HCT116 (cell line): ENCODE measurements at regions not wholly inside any gene's neighbourhood (a gene's known extent, or its start where the extent isn't known, plus 50 kb on each side); places are given as distances from the start of the nearest gene placed in this dataset.

ENCODE experiments used
- ATF3 ChIP-seq: IDR thresholded peaks from 2 replicates; pipeline ENCODE4 v1.6.1; 2012
- CTCF ChIP-seq, 3 experiments: fragments of 200-600 bp in 1 of 3; sonication (generic) in 1 of 3; IDR thresholded peaks in 2 of 3; conservative IDR thresholded peaks in 1 of 3; 2 replicates each; pipeline ENCODE4 v1.5.1; 2012 to 2017; ENCODE audit warnings: low read depth in 2 of 3, low read length in 2 of 3, antibody characterized with exemption in 1 of 3, borderline replicate concordance in 1 of 3, control low read depth in 1 of 3, mild to moderate bottlenecking in 1 of 3, mixed read lengths in 1 of 3, mixed run types in 1 of 3, moderate library complexity in 1 of 3; ENCODE audit not compliant: insufficient read depth in 1 of 3
- ELF1 ChIP-seq: IDR thresholded peaks from 2 replicates; pipeline ENCODE4 v1.6.1; 2012; ENCODE audit warnings: low read depth, borderline replicate concordance
- EZH2 ChIP-seq: fragments of 200-600 bp; sonication (generic); IDR thresholded peaks from 2 replicates; pipeline ENCODE4 v1.6.1; 2017; ENCODE audit warnings: antibody characterized with exemption, mixed run types
- JUND ChIP-seq: IDR thresholded peaks from 2 replicates; pipeline ENCODE4 v1.6.1; 2012
- MAX ChIP-seq: IDR thresholded peaks from 2 replicates; pipeline ENCODE4 v1.6.1; 2012
- POLR2A ChIP-seq: IDR thresholded peaks from 2 replicates; pipeline ENCODE4 v1.7.0; 2011; ENCODE audit warnings: borderline replicate concordance; ENCODE audit not compliant: insufficient read depth, insufficient read length; ENCODE audit errors: extremely low read depth
- POLR2AphosphoS5 ChIP-seq: IDR thresholded peaks from 2 replicates; pipeline ENCODE4 v1.6.1; 2011; ENCODE audit warnings: mild to moderate bottlenecking, low read depth, low read length, moderate library complexity
- RAD21 ChIP-seq: IDR thresholded peaks from 2 replicates; pipeline ENCODE4 v1.6.1; 2012; ENCODE audit warnings: low read depth, mild to moderate bottlenecking
- REST ChIP-seq: IDR thresholded peaks from 2 replicates; pipeline ENCODE4 v1.6.1; 2012; ENCODE audit warnings: low read depth
- SP1 ChIP-seq: IDR thresholded peaks from 2 replicates; pipeline ENCODE4 v1.6.1; 2012; ENCODE audit warnings: low read depth
- SRF ChIP-seq: IDR thresholded peaks from 2 replicates; pipeline ENCODE4 v1.6.1; 2012; ENCODE audit warnings: low read depth
- YY1 ChIP-seq: IDR thresholded peaks from 2 replicates; pipeline ENCODE4 v1.6.1; 2011; ENCODE audit warnings: low read length, low read depth, moderate library complexity, mild to moderate bottlenecking; ENCODE audit not compliant: insufficient replicate concordance; ENCODE audit errors: extremely low read depth
- ZNF274 ChIP-seq: fragments of 200-500 bp; sonication (Bioruptor generic); IDR thresholded peaks from 2 replicates; pipeline ENCODE4 v1.6.1; 2014; ENCODE audit warnings: mild to moderate bottlenecking, low read depth, low read length, inconsistent platforms

GRCh38 chr2:34836361-34836760, 1237.3 kb upstream of the FAM98A start:
- no peak for TF ChIP-seq REST
- TF ChIP-seq POLR2AphosphoS5 = no peak
- TF ChIP-seq POLR2A = no peak
- no peak for TF ChIP-seq ZNF274
- no peak for TF ChIP-seq CTCF (IDR thresholded peaks at IDR 0.05 in 2 of 3, conservative IDR thresholded peaks at IDR 0.05 in 1 of 3; ENCODE audit: borderline replicate concordance in 1 of 3, insufficient read depth in 1 of 3, low read depth in 2 of 3, low read length in 2 of 3)
- TF ChIP-seq MAX = no peak
- no peak for TF ChIP-seq SP1
- no peak for TF ChIP-seq EZH2
- TF ChIP-seq RAD21 = no peak
- no peak for TF ChIP-seq SRF
- TF ChIP-seq ATF3 = no peak
- TF ChIP-seq JUND = no peak
- no peak for TF ChIP-seq ELF1
- TF ChIP-seq YY1 = no peak
